ENCODE measurements at regions not wholly inside any gene's neighbourhood (a gene's known extent, or its start where the extent isn't known, plus 50 kb on each side); places are given as distances from the start of the nearest gene placed in this dataset.

GRCh38 chr1:83631851-83632250, 367.1 kb downstream of the TTLL7 start:
- Histone ChIP-seq H3K4me3 (ENCODE audit: low read depth, low read length) (no peak overlapping the region), H3K36me3 (ENCODE audit: insufficient read depth, low read length) (no peaks in the 10 kb centered on the region), H2AFZ (ENCODE audit: low read length, unreplicated experiment) (no peak overlapping the region), H3K27ac (ENCODE audit: low read depth, low read length) (no peak overlapping the region), H3K4me1 (ENCODE audit: control insufficient read depth, insufficient read depth, low read length, unreplicated experiment) (no peaks in the 10 kb centered on the region), H3K27me3 (ENCODE audit: insufficient read depth, low read length) (peaks cover 28% of the 10 kb centered on the region), H3K79me2 (ENCODE audit: control insufficient read depth, insufficient read depth, low read length, unreplicated experiment) (no peaks in the 10 kb centered on the region)

- Histone ChIP-seq H3K36me3 (ENCODE audit: insufficient read depth, low read length) (no peaks in the 10 kb centered on the region), H3K27ac (ENCODE audit: low read depth, low read length) (no peak overlapping the region), H3K4me1 (ENCODE audit: control insufficient read depth, insufficient read depth, low read length, unreplicated experiment) (no peaks in the 10 kb centered on the region), H2AFZ (ENCODE audit: low read length, unreplicated experiment) (no peak overlapping the region), H3K79me2 (ENCODE audit: control insufficient read depth, insufficient read depth, low read length, unreplicated experiment) (no peaks in the 10 kb centered on the region), H3K4me3 (ENCODE audit: low read depth, low read length) (no peak overlapping the region), H3K27me3 (ENCODE audit: insufficient read depth, low read length) (peaks cover 6% of the 10 kb centered on the region)
Observed at GRCh38 chr1:83627045-83627444, 371.9 kb downstream of the TTLL7 start.

- H2AFZ ChIP-seq (ENCODE audit: low read length, unreplicated experiment): no peak overlapping the region
- no peak overlapping the region for H3K4me3 ChIP-seq (ENCODE audit: low read depth, low read length)
- peaks cover 2% of the 10 kb centered on the region; the same call in 1 of the 2 replicates for H3K27me3 ChIP-seq (ENCODE audit: insufficient read depth, low read length)
- no peaks in the 10 kb centered on the region for H3K4me1 ChIP-seq (ENCODE audit: control insufficient read depth, insufficient read depth, low read length, unreplicated experiment)
- no peaks in the 10 kb centered on the region for H3K36me3 ChIP-seq (ENCODE audit: insufficient read depth, low read length)
- H3K27ac ChIP-seq (ENCODE audit: low read depth, low read length): no peak overlapping the region
- H3K79me2 ChIP-seq (ENCODE audit: control insufficient read depth, insufficient read depth, low read length, unreplicated experiment): no peaks in the 10 kb centered on the region
Observed at GRCh38 chr1:83626603-83627002, 372.3 kb downstream of the TTLL7 start.

GRCh38 chr1:83625646-83626045, 373.3 kb downstream of the TTLL7 start:
- no peaks in the 10 kb centered on the region for H3K36me3 ChIP-seq (ENCODE audit: insufficient read depth, low read length)
- no peak overlapping the region for H2AFZ ChIP-seq (ENCODE audit: low read length, unreplicated experiment)
- no peak overlapping the region for H3K27ac ChIP-seq (ENCODE audit: low read depth, low read length)
- no peaks in the 10 kb centered on the region for H3K27me3 ChIP-seq (ENCODE audit: insufficient read depth, low read length)
- H3K4me1 ChIP-seq (ENCODE audit: control insufficient read depth, insufficient read depth, low read length, unreplicated experiment): no peaks in the 10 kb centered on the region
- H3K4me3 ChIP-seq (ENCODE audit: low read depth, low read length): no peak overlapping the region
- no peaks in the 10 kb centered on the region for H3K79me2 ChIP-seq (ENCODE audit: control insufficient read depth, insufficient read depth, low read length, unreplicated experiment)

GRCh38 chr1:83620016-83620415, 378.9 kb downstream of the TTLL7 start:
- Histone ChIP-seq H3K4me3 (ENCODE audit: low read depth, low read length) (no peak overlapping the region), H3K36me3 (ENCODE audit: insufficient read depth, low read length) (no peaks in the 10 kb centered on the region), H3K4me1 (ENCODE audit: control insufficient read depth, insufficient read depth, low read length, unreplicated experiment) (no peaks in the 10 kb centered on the region), H2AFZ (ENCODE audit: low read length, unreplicated experiment) (no peak overlapping the region), H3K27me3 (ENCODE audit: insufficient read depth, low read length) (no peaks in the 10 kb centered on the region), H3K27ac (ENCODE audit: low read depth, low read length) (no peak overlapping the region), H3K79me2 (ENCODE audit: control insufficient read depth, insufficient read depth, low read length, unreplicated experiment) (no peaks in the 10 kb centered on the region)

- Histone ChIP-seq H3K4me1 (ENCODE audit: control insufficient read depth, insufficient read depth, low read length, unreplicated experiment) (no peaks in the 10 kb centered on the region), H3K79me2 (ENCODE audit: control insufficient read depth, insufficient read depth, low read length, unreplicated experiment) (no peaks in the 10 kb centered on the region), H3K36me3 (ENCODE audit: insufficient read depth, low read length) (no peaks in the 10 kb centered on the region), H2AFZ (ENCODE audit: low read length, unreplicated experiment) (no peak overlapping the region), H3K27me3 (ENCODE audit: insufficient read depth, low read length) (no peaks in the 10 kb centered on the region), H3K4me3 (ENCODE audit: low read depth, low read length) (no peak overlapping the region), H3K27ac (ENCODE audit: low read depth, low read length) (no peak overlapping the region)
Observed at GRCh38 chr1:83619170-83619896, 379.6 kb downstream of the TTLL7 start.

GRCh38 chr1:83617883-83618282, 381.0 kb downstream of the TTLL7 start:
- no peaks in the 10 kb centered on the region for H3K36me3 ChIP-seq (ENCODE audit: insufficient read depth, low read length)
- H3K27me3 ChIP-seq (ENCODE audit: insufficient read depth, low read length): no peaks in the 10 kb centered on the region
- H3K4me3 ChIP-seq (ENCODE audit: low read depth, low read length): no peak overlapping the region
- H2AFZ ChIP-seq (ENCODE audit: low read length, unreplicated experiment): no peak overlapping the region
- H3K79me2 ChIP-seq (ENCODE audit: control insufficient read depth, insufficient read depth, low read length, unreplicated experiment): no peaks in the 10 kb centered on the region
- no peak overlapping the region for H3K27ac ChIP-seq (ENCODE audit: low read depth, low read length)
- H3K4me1 ChIP-seq (ENCODE audit: control insufficient read depth, insufficient read depth, low read length, unreplicated experiment): no peaks in the 10 kb centered on the region

GRCh38 chr1:83615370-83615769, 383.6 kb downstream of the TTLL7 start:
- no peaks in the 10 kb centered on the region for H3K4me1 ChIP-seq (ENCODE audit: control insufficient read depth, insufficient read depth, low read length, unreplicated experiment)
- H3K79me2 ChIP-seq (ENCODE audit: control insufficient read depth, insufficient read depth, low read length, unreplicated experiment): no peaks in the 10 kb centered on the region
- no peak overlapping the region for H3K4me3 ChIP-seq (ENCODE audit: low read depth, low read length)
- H3K27ac ChIP-seq (ENCODE audit: low read depth, low read length): no peak overlapping the region
- no peaks in the 10 kb centered on the region for H3K36me3 ChIP-seq (ENCODE audit: insufficient read depth, low read length)
- no peaks in the 10 kb centered on the region for H3K27me3 ChIP-seq (ENCODE audit: insufficient read depth, low read length)
- H2AFZ ChIP-seq (ENCODE audit: low read length, unreplicated experiment): no peak overlapping the region

GRCh38 chr1:83606416-83606955, 392.4 kb downstream of the TTLL7 start:
- H3K4me3 ChIP-seq (ENCODE audit: low read depth, low read length): no peak overlapping the region
- H3K27ac ChIP-seq (ENCODE audit: low read depth, low read length): no peak overlapping the region
- H3K27me3 ChIP-seq (ENCODE audit: insufficient read depth, low read length): no peaks in the 10 kb centered on the region
- H3K79me2 ChIP-seq (ENCODE audit: control insufficient read depth, insufficient read depth, low read length, unreplicated experiment): no peaks in the 10 kb centered on the region
- H3K4me1 ChIP-seq (ENCODE audit: control insufficient read depth, insufficient read depth, low read length, unreplicated experiment): no peaks in the 10 kb centered on the region
- H2AFZ ChIP-seq (ENCODE audit: low read length, unreplicated experiment): no peak overlapping the region
- no peaks in the 10 kb centered on the region for H3K36me3 ChIP-seq (ENCODE audit: insufficient read depth, low read length)

- no peak overlapping the region for H3K27ac ChIP-seq (ENCODE audit: low read depth, low read length)
- no peak overlapping the region for H2AFZ ChIP-seq (ENCODE audit: low read length, unreplicated experiment)
- no peaks in the 10 kb centered on the region for H3K36me3 ChIP-seq (ENCODE audit: insufficient read depth, low read length)
- no peaks in the 10 kb centered on the region for H3K79me2 ChIP-seq (ENCODE audit: control insufficient read depth, insufficient read depth, low read length, unreplicated experiment)
- no peaks in the 10 kb centered on the region for H3K27me3 ChIP-seq (ENCODE audit: insufficient read depth, low read length)
- H3K4me3 ChIP-seq (ENCODE audit: low read depth, low read length): no peak overlapping the region
- H3K4me1 ChIP-seq (ENCODE audit: control insufficient read depth, insufficient read depth, low read length, unreplicated experiment): no peaks in the 10 kb centered on the region
Observed at GRCh38 chr1:83596331-83596730, 402.6 kb downstream of the TTLL7 start.

- Histone ChIP-seq H2AFZ (ENCODE audit: low read length, unreplicated experiment) (no peak overlapping the region), H3K27me3 (ENCODE audit: insufficient read depth, low read length) (no peaks in the 10 kb centered on the region), H3K4me3 (ENCODE audit: low read depth, low read length) (no peak overlapping the region), H3K36me3 (ENCODE audit: insufficient read depth, low read length) (no peaks in the 10 kb centered on the region), H3K27ac (ENCODE audit: low read depth, low read length) (no peak overlapping the region), H3K79me2 (ENCODE audit: control insufficient read depth, insufficient read depth, low read length, unreplicated experiment) (no peaks in the 10 kb centered on the region), H3K4me1 (ENCODE audit: control insufficient read depth, insufficient read depth, low read length, unreplicated experiment) (no peaks in the 10 kb centered on the region)
Observed at GRCh38 chr1:83593073-83593472, 405.9 kb downstream of the TTLL7 start.

All from ACC112 (cell line).